Stimulated activated CD4-positive, alpha-beta T cell treated with anti-CD3 and anti-CD28 coated beads, Interleukin-12 subunit alpha, Interleukin-12 subunit beta, amount 100 ng/mL, for 4 hours (primary cell): ENCODE measurements at regions not wholly inside any gene's neighbourhood (a gene's known extent, or its start where the extent isn't known, plus 50 kb on each side); places are given as distances from the start of the nearest gene placed in this dataset.

Experiments used
- DNase-seq: peaks from one replicate; pipeline ENCODE4 v3.0.0-alpha.2; 2020

DNA sequence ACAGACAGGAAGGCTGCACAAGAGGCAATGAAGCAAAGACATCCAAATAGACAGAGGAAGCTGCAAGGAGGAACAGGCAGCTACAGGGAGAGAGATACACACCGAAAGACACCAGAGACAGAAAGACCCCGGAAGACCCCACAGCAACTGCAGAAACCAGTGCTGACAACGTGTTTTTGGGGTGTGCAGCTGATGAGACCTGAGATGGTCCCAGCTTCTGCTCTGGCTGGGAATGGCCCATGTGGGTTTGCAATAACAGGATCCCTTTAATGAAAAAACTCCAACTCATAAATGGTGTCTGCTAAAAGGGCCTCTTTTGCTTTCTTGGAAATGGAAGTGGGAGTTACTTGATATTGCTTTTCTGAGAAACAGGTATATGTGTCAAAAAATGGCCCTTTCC, 101.5 kb upstream of the CDH11 start:
- no peak for DNase-seq

DNA sequence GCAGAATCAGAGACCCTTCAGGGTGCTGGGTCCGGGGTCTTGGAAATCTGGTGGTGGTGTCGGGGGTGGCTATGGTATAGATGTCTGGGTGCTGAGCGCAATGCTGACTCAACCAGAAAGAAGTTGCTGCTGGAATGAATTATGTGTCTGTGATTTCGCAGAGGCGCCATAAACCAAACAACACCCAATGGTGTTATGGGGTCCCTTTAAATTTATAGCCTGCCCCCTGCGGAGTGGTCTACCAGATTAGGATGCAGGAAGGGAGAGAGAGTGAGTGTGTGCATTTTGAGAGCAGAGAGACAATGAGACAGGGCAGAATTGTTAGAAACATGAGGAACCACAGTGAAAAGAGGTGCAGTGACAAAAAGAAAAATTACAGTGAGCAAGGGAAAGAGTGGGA, 100.7 kb upstream of the CDH11 start:
- DNase-seq, result no peak

GRCh38 chr16:65222049-65222448, 100.2 kb upstream of the CDH11 start:
- DNase-seq, result no peak

DNA sequence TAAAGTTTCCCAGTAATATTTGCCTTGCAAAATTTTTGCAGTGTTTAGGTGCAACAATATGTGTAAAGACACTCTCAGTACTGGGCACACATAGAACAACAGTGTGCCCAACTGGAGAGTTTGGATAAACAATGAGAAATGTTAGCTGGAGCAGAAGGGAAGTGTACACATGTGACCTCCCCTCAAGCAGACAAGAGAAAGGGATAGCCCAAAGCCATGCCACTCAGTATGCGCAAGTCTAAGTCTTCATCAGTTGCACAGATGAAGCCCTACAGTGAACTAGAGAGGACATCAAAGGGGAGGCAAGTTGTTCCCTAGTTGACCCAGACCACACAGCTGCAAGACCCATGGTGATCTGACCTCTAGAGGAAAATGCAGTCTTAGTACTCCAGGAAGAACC, 97.9 kb upstream of the CDH11 start:
- no peak for DNase-seq

DNA sequence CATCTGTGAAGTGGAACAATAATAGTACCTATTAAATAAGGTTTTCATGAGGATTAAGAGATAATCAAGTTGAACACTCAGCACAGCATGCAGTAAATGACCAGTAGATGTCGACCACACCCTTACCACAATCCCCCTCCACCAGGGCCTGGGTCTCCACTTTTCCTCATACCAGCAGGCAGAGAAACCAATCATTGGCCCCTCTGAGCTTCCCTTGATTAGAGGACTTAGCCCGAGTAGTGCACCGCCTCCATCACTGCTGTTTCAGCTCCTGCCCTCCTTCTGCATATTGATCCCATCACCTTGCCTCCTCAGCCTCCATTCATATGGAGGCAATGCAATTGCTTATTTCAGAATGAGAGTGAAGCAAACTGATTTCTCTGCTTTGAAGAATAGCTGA, 96.5 kb upstream of the CDH11 start:
- no peak for DNase-seq

DNA sequence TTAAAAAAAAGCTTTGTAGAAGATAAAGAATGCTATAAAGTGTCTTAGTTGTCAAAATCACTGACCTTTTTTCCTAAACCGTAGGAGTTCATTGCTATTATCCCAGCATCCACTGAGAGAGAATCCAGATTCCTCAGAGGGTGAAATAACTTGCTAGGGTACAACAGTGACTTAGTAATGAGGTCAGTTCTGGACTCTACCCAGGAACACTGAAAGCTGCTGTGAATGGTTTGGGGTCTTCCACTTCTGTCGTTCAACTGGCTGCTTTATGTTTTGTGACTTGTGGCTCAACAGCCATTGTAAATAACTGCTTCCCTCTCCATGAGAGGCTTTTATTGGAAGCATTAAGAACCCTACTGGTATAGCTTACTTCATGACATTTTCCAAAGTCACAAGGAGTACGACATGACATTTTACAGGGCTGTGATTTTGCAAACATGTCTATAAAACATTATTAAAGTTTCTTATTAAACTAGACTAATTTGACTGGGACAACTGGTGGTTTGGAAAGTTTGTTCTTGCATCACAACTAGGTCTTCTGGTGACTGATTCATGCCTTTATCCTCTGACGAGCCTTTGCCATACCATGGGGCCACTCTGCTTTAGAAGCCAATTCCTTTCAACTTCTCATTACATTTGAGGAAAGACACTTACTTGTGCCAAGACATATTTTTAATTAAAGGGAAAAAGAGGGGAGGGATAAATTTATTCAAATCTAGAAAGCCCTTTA, 92.2 kb upstream of the CDH11 start:
- no peak for DNase-seq

GRCh38 chr16:65212791-65213190, 90.9 kb upstream of the CDH11 start:
- no peak for DNase-seq

GRCh38 chr16:65212240-65212639, 90.4 kb upstream of the CDH11 start:
- DNase-seq, result no peak

- no peak for DNase-seq
Observed at GRCh38 chr16:65202461-65202860, 80.6 kb upstream of the CDH11 start.

- no peak for DNase-seq
Observed at GRCh38 chr16:65201511-65201910, 79.6 kb upstream of the CDH11 start.

- no peak for DNase-seq
Observed at GRCh38 chr16:65200857-65201256, 79.0 kb upstream of the CDH11 start.

DNA sequence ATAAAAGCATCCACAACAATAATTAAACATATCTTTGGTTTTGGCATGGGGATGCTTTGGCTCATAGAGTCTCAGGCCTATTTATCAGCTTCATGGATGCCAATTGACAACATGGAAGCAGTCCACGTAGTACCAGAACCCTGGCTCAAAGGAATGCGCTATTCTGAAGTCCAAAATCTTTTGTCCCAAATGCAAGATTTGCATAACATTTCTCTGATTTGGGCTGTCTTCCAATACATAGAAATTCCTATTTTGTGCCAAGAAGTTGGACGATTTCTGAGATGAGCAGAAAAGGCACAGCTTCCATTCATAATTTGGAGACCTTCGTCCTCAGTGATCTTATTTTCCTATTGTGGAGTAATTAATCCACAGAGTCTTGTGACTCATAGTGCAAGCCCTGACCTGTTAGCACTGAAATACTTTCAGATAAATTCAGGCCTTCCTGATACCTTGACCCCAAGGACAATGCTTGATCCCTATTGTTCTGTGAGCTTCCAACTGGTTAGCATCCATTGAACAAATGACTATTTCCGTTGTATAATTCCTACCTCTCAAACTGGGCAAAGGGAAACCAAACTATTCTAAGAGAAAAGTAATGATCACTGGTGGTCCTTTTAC, 78.4 kb upstream of the CDH11 start:
- no peak for DNase-seq

- DNase-seq, result no peak
Observed at GRCh38 chr16:65196420-65197075, 74.7 kb upstream of the CDH11 start.

- DNase-seq, result no peak
Observed at GRCh38 chr16:65195998-65196397, 74.1 kb upstream of the CDH11 start.

GRCh38 chr16:65185241-65185778, 63.4 kb upstream of the CDH11 start:
- no peak for DNase-seq

GRCh38 chr16:65181071-65181561, 59.3 kb upstream of the CDH11 start:
- no peak for DNase-seq

- no peak for DNase-seq
Observed at GRCh38 chr16:65178151-65178550, 56.3 kb upstream of the CDH11 start.

DNA sequence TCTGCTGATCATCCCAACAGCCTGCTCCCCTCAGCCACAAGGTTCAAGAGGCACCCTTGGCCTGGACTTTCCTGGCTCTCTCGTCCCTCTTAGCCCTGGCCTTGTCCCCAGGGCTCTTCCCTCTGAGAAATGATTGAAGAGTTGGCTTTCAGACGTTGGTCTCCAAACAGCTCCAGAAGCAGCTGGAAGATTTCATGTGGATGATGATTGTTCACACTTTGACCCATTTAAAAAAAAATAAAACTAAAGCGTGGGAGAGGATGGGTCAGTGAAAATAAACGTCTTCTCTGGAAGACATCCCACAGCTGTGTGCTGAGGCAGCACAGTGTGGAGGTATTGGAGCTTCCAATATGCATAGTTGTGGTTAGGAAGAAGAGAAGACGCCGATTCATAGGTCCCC, 54.7 kb upstream of the CDH11 start:
- no peak for DNase-seq

- no peak for DNase-seq
Observed at GRCh38 chr16:65172356-65172755, 50.5 kb upstream of the CDH11 start.
